SU-DHL-6 (cell line): ENCODE measurements at regions not wholly inside any gene's neighbourhood (a gene's known extent, or its start where the extent isn't known, plus 50 kb on each side); places are given as distances from the start of the nearest gene placed in this dataset.
"Not testable (repeated sequence)": the region's sequence is repeated elsewhere in the genome, so short reads cannot be mapped to it uniquely, and the experiment has no call there.

ENCODE experiments used
- H2AFZ ChIP-seq: fragments of 200-600 bp; sonication (generic); 2 replicates; pipeline ENCODE4 v1.6.1; 2014; ENCODE audit warnings: low read depth, mild to moderate bottlenecking, moderate library complexity, mixed read lengths, antibody characterized with exemption, low read length; ENCODE audit not compliant: severe bottlenecking
- H3F3A ChIP-seq: fragments of 200-600 bp; shearing (Covaris generic); 2 replicates; pipeline ENCODE4 v1.6.0; 2016; ENCODE audit warnings: antibody characterized with exemption, mild to moderate bottlenecking; ENCODE audit not compliant: insufficient read depth
- H3K27ac ChIP-seq: fragments of 200-600 bp; sonication (generic); 2 replicates; pipeline ENCODE4 v1.5.1; 2016; ENCODE audit warnings: low read depth, mild to moderate bottlenecking, low read length, moderate library complexity, mixed read lengths
- H3K27me3 ChIP-seq: fragments of 200-600 bp; sonication (generic), shearing (Covaris generic); 2 replicates; pipeline ENCODE4 v1.6.0; 2014; ENCODE audit warnings: mild to moderate bottlenecking, low read length
- H3K36me3 ChIP-seq: fragments of 200-600 bp; sonication (generic); 2 replicates; pipeline ENCODE4 v1.6.1; 2014; ENCODE audit warnings: mild to moderate bottlenecking, low read length, mixed read lengths
- H3K4me2 ChIP-seq: fragments of 300-600, 200-600 bp; shearing (Covaris generic), sonication (generic); 2 replicates; pipeline ENCODE4 v1.6.0; 2014; ENCODE audit warnings: low read length, low read depth, mild to moderate bottlenecking; ENCODE audit not compliant: poor library complexity, severe bottlenecking
- H3K4me3 ChIP-seq: fragments of 200-600 bp; sonication (generic); 2 replicates; pipeline ENCODE4 v1.5.1; 2014; ENCODE audit warnings: antibody characterized with exemption, low read length, mild to moderate bottlenecking, mixed read lengths; ENCODE audit not compliant: insufficient read depth, poor library complexity, severe bottlenecking
- H3K79me2 ChIP-seq: fragments of 200-600 bp; sonication (generic); 2 replicates; pipeline ENCODE4 v1.6.1; 2014; ENCODE audit warnings: mild to moderate bottlenecking, low read length, moderate library complexity; ENCODE audit not compliant: insufficient read depth
- H3K9ac ChIP-seq: fragments of 200-600 bp; sonication (generic); 2 replicates; pipeline ENCODE4 v1.7.0; 2014; ENCODE audit warnings: mild to moderate bottlenecking, low read length
- H3K9me2 ChIP-seq: fragments of 200-600 bp; sonication (generic); replicated peaks from 2 replicates; pipeline ENCODE4 v1.6.1; 2014; ENCODE audit warnings: low read length; ENCODE audit not compliant: insufficient read depth
- H3K9me3 ChIP-seq: fragments of 200-600 bp; sonication (generic); 2 replicates; pipeline ENCODE4 v1.6.1; 2014; ENCODE audit warnings: low read length, mixed read lengths; ENCODE audit not compliant: insufficient read depth
- H4K20me1 ChIP-seq: fragments of 200-600 bp; sonication (generic); 2 replicates; pipeline ENCODE4 v1.6.1; 2014; ENCODE audit warnings: low read depth, mild to moderate bottlenecking, antibody characterized with exemption, low read length, moderate library complexity, mixed read lengths
- CTCF ChIP-seq: fragments of 200-600 bp; sonication (generic); IDR thresholded peaks from one replicate; pipeline ENCODE4 v1.5.1; 2017; ENCODE audit warnings: antibody characterized with exemption, mild to moderate bottlenecking, low read length, moderate library complexity; ENCODE audit not compliant: insufficient read depth, poor library complexity, severe bottlenecking
- EZH2phosphoT487 ChIP-seq: fragments of 200-600 bp; sonication (generic), shearing (Covaris generic); conservative IDR thresholded peaks from 2 replicates; pipeline ENCODE4 v1.6.1; 2018; ENCODE audit warnings: mild to moderate bottlenecking, antibody characterized with exemption, low read length, moderate library complexity, mixed read lengths

DNA sequence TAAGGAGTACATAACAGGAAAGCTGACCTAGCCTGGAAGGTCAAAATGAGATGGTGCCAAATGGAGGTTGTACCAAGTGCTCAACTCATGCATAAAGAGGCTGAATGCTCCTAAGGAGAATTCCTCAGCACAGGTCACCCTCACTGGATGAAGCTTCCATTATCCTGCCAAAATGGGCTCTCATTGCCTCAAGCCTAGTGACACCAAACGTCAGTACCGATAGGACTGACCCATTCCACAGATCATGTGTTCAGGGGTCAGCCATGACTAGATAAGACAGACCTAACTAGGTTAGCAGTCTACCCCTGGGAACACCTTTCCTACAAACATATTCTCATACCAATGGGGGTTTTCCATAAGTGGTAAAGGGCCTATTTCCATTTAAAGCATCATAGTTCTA, 160.7 kb downstream of the MEX3B start:
- H4K20me1 ChIP-seq: no peaks in the 10 kb centered on the region
- no peaks in the 10 kb centered on the region for H3K36me3 ChIP-seq
- H3F3A ChIP-seq: no peaks in the 10 kb centered on the region
- no peaks in the 10 kb centered on the region for H3K27me3 ChIP-seq
- H2AFZ ChIP-seq: no peak overlapping the region
- no peak overlapping the region for H3K4me2 ChIP-seq
- H3K27ac ChIP-seq: no peak overlapping the region
- no peaks in the 10 kb centered on the region for H3K79me2 ChIP-seq
- no peak overlapping the region for H3K9ac ChIP-seq
- no peaks in the 10 kb centered on the region for H3K9me2 ChIP-seq
- TF ChIP-seq EZH2phosphoT487 (no peak), CTCF (no peak)
- no peak overlapping the region for H3K4me3 ChIP-seq
- no peaks in the 10 kb centered on the region for H3K9me3 ChIP-seq

GRCh38 chr15:81882504-81882903, 163.3 kb downstream of the MEX3B start:
- Histone ChIP-seq H2AFZ (no peak overlapping the region), H3K4me2 (no peak overlapping the region), H3K9ac (no peak overlapping the region), H3K27me3 (no peaks in the 10 kb centered on the region), H3K9me3 (no peaks in the 10 kb centered on the region), H3K4me3 (no peak overlapping the region), H3K36me3 (no peaks in the 10 kb centered on the region), H4K20me1 (no peaks in the 10 kb centered on the region), H3F3A (no peaks in the 10 kb centered on the region), H3K9me2 (no peaks in the 10 kb centered on the region), H3K79me2 (no peaks in the 10 kb centered on the region), H3K27ac (no peak overlapping the region)
- no peak for TF ChIP-seq CTCF
- no peak for TF ChIP-seq EZH2phosphoT487

DNA sequence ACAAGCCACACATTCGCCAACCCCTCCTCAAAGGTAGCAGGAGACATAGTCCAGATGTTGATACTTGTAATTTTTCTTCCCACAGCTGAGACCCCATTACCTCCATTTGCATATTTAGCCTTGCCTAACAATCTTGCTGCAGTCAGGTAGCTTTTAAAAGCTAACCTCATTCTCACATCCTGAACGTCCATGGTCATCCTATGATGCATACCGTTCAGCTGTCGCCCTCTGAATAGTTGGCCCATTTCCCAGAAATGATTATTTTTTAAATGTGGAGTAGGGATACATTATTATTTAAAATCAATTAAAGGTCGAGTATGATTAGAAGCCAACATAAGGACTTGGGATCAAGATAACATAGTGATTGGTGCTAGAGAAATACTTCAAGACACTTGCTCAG, 165.0 kb downstream of the MEX3B start:
- H3K27ac ChIP-seq: no peak overlapping the region
- H3K27me3 ChIP-seq: no peaks in the 10 kb centered on the region
- no peak overlapping the region for H3K9ac ChIP-seq
- H3K9me3 ChIP-seq: no peaks in the 10 kb centered on the region
- H3K4me3 ChIP-seq: no peak overlapping the region
- no peaks in the 10 kb centered on the region for H3K36me3 ChIP-seq
- TF ChIP-seq EZH2phosphoT487 (no peak), CTCF (no peak)
- no peaks in the 10 kb centered on the region for H4K20me1 ChIP-seq
- H2AFZ ChIP-seq: no peak overlapping the region
- no peaks in the 10 kb centered on the region for H3K9me2 ChIP-seq
- H3K4me2 ChIP-seq: no peak overlapping the region
- no peaks in the 10 kb centered on the region for H3F3A ChIP-seq
- H3K79me2 ChIP-seq: no peaks in the 10 kb centered on the region

- Histone ChIP-seq H3K9ac (no peak overlapping the region), H3K9me2 (no peaks in the 10 kb centered on the region), H3K27ac (no peak overlapping the region), H3K4me2 (no peak overlapping the region), H3K36me3 (no peaks in the 10 kb centered on the region), H4K20me1 (no peaks in the 10 kb centered on the region), H2AFZ (no peak overlapping the region), H3K9me3 (no peaks in the 10 kb centered on the region), H3K79me2 (no peaks in the 10 kb centered on the region), H3K27me3 (no peaks in the 10 kb centered on the region), H3K4me3 (no peak overlapping the region), H3F3A (no peaks in the 10 kb centered on the region)
- TF ChIP-seq EZH2phosphoT487 (no peak), CTCF (no peak)
Measured at GRCh38 chr15:81880314-81880713, 165.5 kb downstream of the MEX3B start.

DNA sequence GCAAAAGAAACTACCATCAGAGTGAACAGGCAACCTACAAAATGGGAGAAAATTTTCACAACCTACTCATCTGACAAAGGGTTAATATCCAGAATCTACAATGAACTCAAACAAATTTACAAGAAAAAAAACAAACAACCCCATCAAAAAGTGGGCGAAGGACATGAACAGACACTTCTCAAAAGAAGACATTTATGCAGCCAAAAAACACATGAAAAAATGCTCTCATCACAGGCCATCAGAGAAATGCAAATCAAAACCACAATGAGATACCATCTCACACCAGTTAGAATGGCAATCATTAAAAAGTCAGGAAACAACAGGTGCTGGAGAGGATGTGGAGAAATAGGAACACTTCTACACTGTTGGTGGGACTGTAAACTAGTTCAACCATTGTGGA, 170.1 kb downstream of the MEX3B start:
- not testable (repeated sequence) for H3K36me3 ChIP-seq, H3K9me3 ChIP-seq

More for the DNA sequence above, 170.1 kb downstream of the MEX3B start:
- H3K79me2 ChIP-seq, H3K4me3 ChIP-seq, H3K27me3 ChIP-seq, H3K4me2 ChIP-seq, H3K27ac ChIP-seq, H3K9me2 ChIP-seq, H3K9ac ChIP-seq, H3F3A ChIP-seq, H4K20me1 ChIP-seq, H2AFZ ChIP-seq: not testable (repeated sequence)
